IgD-negative memory B cell (primary cell): ENCODE measurements at regions not wholly inside any gene's neighbourhood (a gene's known extent, or its start where the extent isn't known, plus 50 kb on each side); places are given as distances from the start of the nearest gene placed in this dataset.
"Not testable (repeated sequence)": the region's sequence is repeated elsewhere in the genome, so short reads cannot be mapped to it uniquely, and the experiment has no call there.

Experiments used
- H3K27ac Mint-ChIP-seq, 3 donors: one replicate each; pipeline ENCODE4 v1.8.0; 2020 to 2022; ENCODE audit warnings: mild to moderate bottlenecking in 3 of 3, mixed read lengths in 3 of 3, moderate library complexity in 1 of 3
- H3K27me3 Mint-ChIP-seq: one replicate; pipeline ENCODE4 v1.8.0; 2021; ENCODE audit warnings: mixed read lengths
- H3K36me3 Mint-ChIP-seq: one replicate; pipeline ENCODE4 v1.8.0; 2020; ENCODE audit warnings: mild to moderate bottlenecking, mixed read lengths
- H3K4me1 Mint-ChIP-seq, 3 donors: one replicate each; pipeline ENCODE4 v1.8.0; 2020 to 2022; ENCODE audit warnings: mixed read lengths in 3 of 3, mild to moderate bottlenecking in 1 of 3
- H3K4me3 Mint-ChIP-seq, 4 donors: one replicate each; pipeline ENCODE4 v1.8.0; 2020 to 2022; ENCODE audit warnings: mild to moderate bottlenecking in 4 of 4, mixed read lengths in 4 of 4, moderate library complexity in 3 of 4
- H3K9me3 Mint-ChIP-seq, 3 donors: one replicate each; pipeline ENCODE4 v1.8.0; 2020 to 2021; ENCODE audit warnings: mixed read lengths in 3 of 3, mild to moderate bottlenecking in 1 of 3

- H3K9me3 Mint-ChIP-seq, result peaks cover 0 to 3% (median 0%) of the 10 kb centered on the region in 3 donors
- peaks cover 3% of the 10 kb centered on the region for H3K27me3 Mint-ChIP-seq
- H3K36me3 Mint-ChIP-seq, result no peaks in the 10 kb centered on the region
- no peak overlapping the region for H3K27ac Mint-ChIP-seq
- H3K4me1 Mint-ChIP-seq, result peaks cover 4 to 12% (median 12%) of the 10 kb centered on the region in 3 donors
- H3K4me3 Mint-ChIP-seq, result no peak overlapping the region
Observed at GRCh38 chr9:81822967-81823366, 105.3 kb upstream of the SPATA31D4 start.

GRCh38 chr9:81823672-81824554 lies 104.3 kb upstream of the SPATA31D4 start:
- H3K27ac Mint-ChIP-seq, result no peak overlapping the region
- H3K36me3 Mint-ChIP-seq, result no peaks in the 10 kb centered on the region
- H3K9me3 Mint-ChIP-seq, result peaks cover 0 to 3% (median 0%) of the 10 kb centered on the region in 3 donors
- peaks cover 6% of the 10 kb centered on the region for H3K27me3 Mint-ChIP-seq
- no peak overlapping the region for H3K4me3 Mint-ChIP-seq
- peaks cover 10 to 19% (median 17%) of the 10 kb centered on the region in 3 donors for H3K4me1 Mint-ChIP-seq

- Mint-ChIP-seq H3K4me1 (peaks cover 17 to 27% (median 25%) of the 10 kb centered on the region in 3 donors), H3K36me3 (no peaks in the 10 kb centered on the region), H3K9me3 (peaks cover 0 to 3% (median 0%) of the 10 kb centered on the region in 3 donors), H3K27me3 (peaks cover 7% of the 10 kb centered on the region), H3K27ac (peak overlapping the region in 2 of 3 donors; percentile 13 to 26), H3K4me3 (no peak overlapping the region)
Observed at GRCh38 chr9:81824802-81825730, 103.2 kb upstream of the SPATA31D4 start.

GRCh38 chr9:81825846-81826516 lies 102.2 kb upstream of the SPATA31D4 start:
- Mint-ChIP-seq H3K9me3 (peaks cover 0 to 3% (median 0%) of the 10 kb centered on the region in 3 donors), H3K4me3 (no peak overlapping the region), H3K36me3 (no peaks in the 10 kb centered on the region), H3K4me1 (peaks cover 17 to 27% (median 17%) of the 10 kb centered on the region in 3 donors), H3K27me3 (peaks cover 7% of the 10 kb centered on the region), H3K27ac (peak overlapping the region in 1 of 3 donors; percentile 13)

GRCh38 chr9:81826517-81826906 lies 101.7 kb upstream of the SPATA31D4 start:
- H3K9me3 Mint-ChIP-seq, result peaks cover 0 to 3% (median 0%) of the 10 kb centered on the region in 3 donors
- no peak overlapping the region for H3K4me3 Mint-ChIP-seq
- no peaks in the 10 kb centered on the region for H3K36me3 Mint-ChIP-seq
- no peak overlapping the region for H3K27ac Mint-ChIP-seq
- peaks cover 17 to 28% (median 17%) of the 10 kb centered on the region in 3 donors for H3K4me1 Mint-ChIP-seq
- H3K27me3 Mint-ChIP-seq, result peaks cover 7% of the 10 kb centered on the region

- Mint-ChIP-seq H3K27ac (no peak overlapping the region), H3K27me3 (peaks cover 7% of the 10 kb centered on the region), H3K4me1 (peaks cover 17 to 28% (median 17%) of the 10 kb centered on the region in 3 donors), H3K9me3 (peaks cover 0 to 3% (median 0%) of the 10 kb centered on the region in 3 donors), H3K4me3 (peak overlapping the region in 2 of 4 donors; percentile 42 to 48), H3K36me3 (no peaks in the 10 kb centered on the region)
Observed at GRCh38 chr9:81827616-81828296, 100.5 kb upstream of the SPATA31D4 start.

- peak overlapping the region in 1 of 3 donors; percentile 59 for H3K27ac Mint-ChIP-seq
- H3K36me3 Mint-ChIP-seq, result no peaks in the 10 kb centered on the region
- peaks cover 17 to 24% (median 17%) of the 10 kb centered on the region in 3 donors for H3K4me1 Mint-ChIP-seq
- H3K4me3 Mint-ChIP-seq, result peak overlapping the region in 1 of 4 donors; percentile 20
- peaks cover 7% of the 10 kb centered on the region for H3K27me3 Mint-ChIP-seq
- H3K9me3 Mint-ChIP-seq, result peaks cover 0 to 3% (median 0%) of the 10 kb centered on the region in 3 donors
Observed at GRCh38 chr9:81829195-81829882, 98.9 kb upstream of the SPATA31D4 start.

GRCh38 chr9:81830431-81830830 lies 97.8 kb upstream of the SPATA31D4 start:
- not testable (repeated sequence) for H3K9me3 Mint-ChIP-seq, H3K27ac Mint-ChIP-seq, H3K4me3 Mint-ChIP-seq, H3K27me3 Mint-ChIP-seq, H3K36me3 Mint-ChIP-seq
- peaks cover 17 to 24% (median 17%) of the 10 kb centered on the region in 3 donors for H3K4me1 Mint-ChIP-seq

GRCh38 chr9:81832571-81833285 lies 95.5 kb upstream of the SPATA31D4 start:
- Mint-ChIP-seq H3K36me3 (no peaks in the 10 kb centered on the region), H3K4me3 (no peak overlapping the region), H3K9me3 (peaks cover 0 to 4% (median 1%) of the 10 kb centered on the region in 3 donors), H3K27ac (no peak overlapping the region), H3K27me3 (peaks cover 7% of the 10 kb centered on the region), H3K4me1 (peaks cover 15 to 18% (median 16%) of the 10 kb centered on the region in 3 donors)

- Mint-ChIP-seq H3K27ac (no peak overlapping the region), H3K4me1 (peaks cover 8 to 10% (median 8%) of the 10 kb centered on the region in 3 donors), H3K36me3 (no peaks in the 10 kb centered on the region), H3K4me3 (peak overlapping the region in 1 of 4 donors; percentile 12), H3K27me3 (peaks cover 4% of the 10 kb centered on the region), H3K9me3 (peaks cover 0 to 4% (median 1%) of the 10 kb centered on the region in 3 donors)
Observed at GRCh38 chr9:81833563-81834345, 94.5 kb upstream of the SPATA31D4 start.

GRCh38 chr9:81841333-81841732 lies 86.9 kb upstream of the SPATA31D4 start:
- no peak overlapping the region for H3K4me3 Mint-ChIP-seq
- no peaks in the 10 kb centered on the region for H3K36me3 Mint-ChIP-seq
- no peaks in the 10 kb centered on the region for H3K4me1 Mint-ChIP-seq
- H3K27ac Mint-ChIP-seq, result no peak overlapping the region
- no peaks in the 10 kb centered on the region for H3K27me3 Mint-ChIP-seq
- H3K9me3 Mint-ChIP-seq, result peaks cover 0 to 4% (median 0%) of the 10 kb centered on the region in 3 donors

GRCh38 chr9:81844131-81844567 lies 84.1 kb upstream of the SPATA31D4 start:
- H3K4me1 Mint-ChIP-seq, result no peaks in the 10 kb centered on the region

More at GRCh38 chr9:81844131-81844567, 84.1 kb upstream of the SPATA31D4 start:
- H3K4me3 Mint-ChIP-seq, result no peak overlapping the region
- no peak overlapping the region for H3K27ac Mint-ChIP-seq
- no peaks in the 10 kb centered on the region for H3K36me3 Mint-ChIP-seq
- no peaks in the 10 kb centered on the region for H3K9me3 Mint-ChIP-seq
- H3K27me3 Mint-ChIP-seq, result no peaks in the 10 kb centered on the region
